HCT116 (cell line): ENCODE measurements at regions not wholly inside any gene's neighbourhood (a gene's known extent, or its start where the extent isn't known, plus 50 kb on each side); places are given as distances from the start of the nearest gene placed in this dataset.

Source experiments
- ATAC-seq: fragments of 200-7000 bp; cut with Tn5 transposase; 2 replicates; pipeline ENCODE4 v1.9.1; 2020; ENCODE audit warnings: mild to moderate bottlenecking, moderate library complexity
- BruUV-seq: library from RNA; stranded (reverse); fragments of 400-500 nt; replicated peaks from 2 replicates; lab custom pipeline; 2021; lab: Mats Ljungman, UMichigan
- CTCF ChIA-PET: fragments of 300-600 bp; sonication (Branson Sonifier 250); formaldehyde crosslinking; loops from one replicate; lab custom pipeline; 2021; ENCODE audit warnings: antibody characterized with exemption; lab: Charles Lee
- POLR2A ChIA-PET: fragments of 300-600, 350-600 bp; sonication (Branson Sonifier 250); formaldehyde crosslinking; loops from one replicate; lab custom pipeline; 2021; ENCODE audit warnings: antibody characterized with exemption; lab: Charles Lee
- RAD21 ChIA-PET, 2 experiments: fragments of 300-600 bp; sonication (Branson Sonifier 250); formaldehyde crosslinking; loops; one replicate each; lab custom pipeline; 2023; ENCODE audit warnings: low total read pairs in 2 of 2; ENCODE audit not compliant: uncharacterized antibody in 2 of 2, unreplicated experiment in 2 of 2, low non-redundant PET in 1 of 2; lab: Charles Lee
- DNase-seq: peaks from one replicate; pipeline ENCODE4 v3.0.0-alpha.2; 2010; ENCODE audit warnings: low read depth, low spot score
- H2AFZ ChIP-seq: fragments of 200-600 bp; shearing (Covaris generic), sonication (generic); 2 replicates; pipeline ENCODE4 v1.6.1; 2017; ENCODE audit warnings: low read depth, mixed run types, mixed read lengths, antibody characterized with exemption, low read length; ENCODE audit not compliant: poor library complexity, severe bottlenecking
- H3K27ac ChIP-seq: 2 replicates; pipeline ENCODE4 v1.5.1; 2012; ENCODE audit warnings: low read depth, low read length
- H3K27me3 ChIP-seq: fragments of 200-600 bp; sonication (generic); 2 replicates; pipeline ENCODE4 v1.6.1; 2016; ENCODE audit warnings: mixed run types, low read length, mixed read lengths; ENCODE audit not compliant: insufficient read depth
- H3K36me3 ChIP-seq, 2 experiments: fragments of 200-500 bp in 1 of 2; fragments of 200-600 bp in 1 of 2; sonication (Bioruptor generic) in 1 of 2; sonication (generic) in 1 of 2; 2 replicates each; pipeline versions ENCODE4 v1.5.1 to v1.6.1; 2014 to 2016; ENCODE audit warnings: low read length in 2 of 2, inconsistent platforms in 1 of 2, mixed read lengths in 1 of 2, mixed run types in 1 of 2; ENCODE audit not compliant: insufficient read depth in 2 of 2, control insufficient read depth in 1 of 2
- H3K4me1 ChIP-seq, 2 experiments: fragments of 200-600 bp in 1 of 2; sonication (generic) in 1 of 2; 2 replicates each; pipeline versions ENCODE4 v1.5.1 to v1.6.1; 2012 to 2017; ENCODE audit warnings: low read length in 2 of 2, inconsistent platforms in 1 of 2, mild to moderate bottlenecking in 1 of 2, mixed read lengths in 1 of 2, mixed run types in 1 of 2, moderate library complexity in 1 of 2; ENCODE audit not compliant: insufficient read depth in 2 of 2, control insufficient read depth in 1 of 2
- H3K4me2 ChIP-seq: fragments of 200-600 bp; sonication (generic); 2 replicates; pipeline ENCODE4 v1.6.1; 2017; ENCODE audit warnings: mixed run types, low read length, mixed read lengths
- H3K4me3 ChIP-seq, 2 experiments: fragments of 200-600 bp in 1 of 2; sonication (generic) in 1 of 2; replicated peaks in 1 of 2; 2 replicates each; pipeline ENCODE4 v1.5.1; 2011 to 2016; ENCODE audit warnings: low read length in 2 of 2, control low read depth in 1 of 2, low read depth in 1 of 2, mild to moderate bottlenecking in 1 of 2, mixed read lengths in 1 of 2, mixed run types in 1 of 2
- H3K79me2 ChIP-seq: fragments of 200-600 bp; sonication (generic); 2 replicates; pipeline ENCODE4 v1.6.1; 2017; ENCODE audit warnings: mild to moderate bottlenecking, mixed run types, low read length, moderate library complexity, mixed read lengths; ENCODE audit not compliant: insufficient read depth
- H3K9ac ChIP-seq: fragments of 200-600 bp; sonication (generic); 2 replicates; pipeline ENCODE4 v1.6.1; 2016; ENCODE audit warnings: low read length, mixed read lengths
- H3K9me2 ChIP-seq: fragments of 200-600 bp; sonication (generic), shearing (Covaris generic); 2 replicates; pipeline ENCODE4 v1.6.1; 2017; ENCODE audit warnings: mixed run types, mild to moderate bottlenecking, moderate library complexity; ENCODE audit not compliant: insufficient read depth
- H3K9me3 ChIP-seq, 2 experiments: fragments of 200-500 bp in 1 of 2; fragments of 200-600 bp in 1 of 2; sonication (Bioruptor generic) in 1 of 2; sonication (generic) in 1 of 2; 2 replicates each; pipeline ENCODE4 v1.6.1; 2014 to 2017; ENCODE audit warnings: low read length in 2 of 2, mixed read lengths in 2 of 2, inconsistent platforms in 1 of 2, low read depth in 1 of 2, mild to moderate bottlenecking in 1 of 2, mixed run types in 1 of 2, moderate library complexity in 1 of 2; ENCODE audit not compliant: control insufficient read depth in 1 of 2, insufficient read depth in 1 of 2
- H4K20me1 ChIP-seq: fragments of 200-600 bp; sonication (generic), shearing (Covaris generic); 2 replicates; pipeline ENCODE4 v1.6.1; 2017; ENCODE audit warnings: mixed run types, mild to moderate bottlenecking, moderate library complexity; ENCODE audit not compliant: insufficient read depth
- CEBPB ChIP-seq: IDR thresholded peaks from 2 replicates; pipeline ENCODE4 v1.6.1; 2012; ENCODE audit warnings: low read depth
- JUND ChIP-seq: IDR thresholded peaks from 2 replicates; pipeline ENCODE4 v1.6.1; 2012
- RAD21 ChIP-seq: IDR thresholded peaks from 2 replicates; pipeline ENCODE4 v1.6.1; 2012; ENCODE audit warnings: low read depth, mild to moderate bottlenecking
- SIN3A ChIP-seq: IDR thresholded peaks from 2 replicates; pipeline ENCODE4 v1.6.1; 2012; ENCODE audit warnings: low read depth
- SP1 ChIP-seq: IDR thresholded peaks from 2 replicates; pipeline ENCODE4 v1.6.1; 2012; ENCODE audit warnings: low read depth
- SRF ChIP-seq: IDR thresholded peaks from 2 replicates; pipeline ENCODE4 v1.6.1; 2012; ENCODE audit warnings: low read depth
- TCF7L2 ChIP-seq: IDR thresholded peaks from 2 replicates; pipeline ENCODE4 v1.7.0; 2011; ENCODE audit warnings: borderline replicate concordance, inconsistent platforms; ENCODE audit not compliant: insufficient read depth, insufficient read length; ENCODE audit errors: extremely low read depth
- YY1 ChIP-seq: IDR thresholded peaks from 2 replicates; pipeline ENCODE4 v1.6.1; 2011; ENCODE audit warnings: low read length, low read depth, moderate library complexity, mild to moderate bottlenecking; ENCODE audit not compliant: insufficient replicate concordance; ENCODE audit errors: extremely low read depth
- ZFX ChIP-seq: fragments of 450-650 bp; IDR thresholded peaks from 2 replicates; pipeline ENCODE4 v1.6.1; 2017
- intact Hi-C: fragments of 100-400 bp; cut with micrococcal nuclease; formaldehyde crosslinking; loops from 2 replicates; pipeline ENCODE4 v1.10.0; 2022

DNA sequence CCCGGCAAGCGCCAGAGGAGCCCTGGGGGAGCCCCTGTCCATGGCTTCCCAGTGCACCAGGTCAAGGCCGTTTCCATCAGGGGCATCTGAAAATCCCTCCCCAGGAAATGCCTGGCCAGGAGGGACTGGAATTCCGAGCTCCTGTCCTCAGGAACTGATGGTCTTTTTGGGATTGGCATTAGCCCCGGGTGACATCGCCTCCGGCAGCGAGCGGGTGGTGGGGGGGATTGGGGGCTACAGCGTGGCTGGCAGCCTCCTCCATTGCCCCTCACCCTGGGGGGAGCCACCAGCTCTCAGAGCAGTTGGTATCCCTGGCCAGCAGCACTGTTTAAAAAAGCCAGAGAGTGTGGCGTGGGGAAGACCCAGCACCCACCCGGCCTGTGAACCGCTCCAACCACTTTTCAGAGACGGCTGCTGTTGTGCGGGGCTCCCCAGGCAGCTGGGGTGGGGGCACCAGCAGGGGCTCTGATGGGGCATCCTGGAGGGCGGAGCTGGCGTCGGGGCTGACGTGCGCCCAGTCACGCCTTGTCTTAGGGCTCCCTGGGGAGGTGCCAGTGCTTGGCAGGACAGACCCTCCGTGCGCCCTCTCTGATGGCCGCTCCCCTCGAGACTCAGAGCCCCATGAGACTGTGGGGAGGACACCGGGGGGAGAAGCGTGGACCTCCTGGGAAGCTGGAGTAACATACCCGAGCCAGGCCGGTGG is 62.9 kb upstream of the TTC34 start:
- no peak overlapping the region for H3K9ac ChIP-seq
- TF ChIP-seq JUND (no peak), SIN3A (no peak), TCF7L2 (no peak), SRF (no peak), ZFX (no peak), RAD21 (no peak), YY1 (no peak), SP1 (no peak), CEBPB (no peak)
- TF ChIP-seq, all 23 proteins: peak for 0
- Histone ChIP-seq H3K79me2 (no peaks in the 10 kb centered on the region), H3K9me2 (no peaks in the 10 kb centered on the region), H3K4me2 (no peak overlapping the region), H3K4me3 (no peak overlapping the region), H3K27ac (no peak overlapping the region), H3K4me1 (no peaks in the 10 kb centered on the region), H4K20me1 (no peaks in the 10 kb centered on the region), H2AFZ (no peak overlapping the region), H3K36me3 (no peaks in the 10 kb centered on the region), H3K9me3 (no peaks in the 10 kb centered on the region), H3K27me3 (no peaks in the 10 kb centered on the region)
- DNase-seq: no peak
- no peak for ATAC-seq
- RAD21 ChIA-PET: no interaction called here
- intact Hi-C loops: no loop called here
- POLR2A ChIA-PET: no interaction called here
- no TSS peak for BruUV-seq
- CTCF ChIA-PET: no interaction called here

DNA sequence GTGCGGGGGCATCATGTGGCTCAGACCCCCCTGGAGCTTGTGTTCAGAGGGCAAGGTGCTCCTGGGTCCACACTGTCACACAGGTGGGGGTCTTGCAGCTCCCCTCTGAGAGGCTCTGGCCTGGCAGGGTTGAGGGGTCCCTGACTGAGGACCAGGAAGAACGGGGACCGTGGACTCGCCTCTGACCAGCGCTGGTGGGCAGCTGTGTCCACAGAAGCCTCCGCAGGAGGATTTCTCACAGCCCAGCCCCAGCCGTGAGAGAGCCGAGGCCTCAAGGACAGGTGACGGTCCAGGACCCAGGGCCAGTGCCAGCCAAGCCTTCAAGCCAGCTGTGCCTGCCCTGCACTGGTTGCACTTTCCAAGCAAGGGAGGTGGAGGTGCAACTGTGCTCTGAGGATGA is 63.5 kb upstream of the TTC34 start:
- ChIA-PET CTCF (no interaction called here), POLR2A (no interaction called here)
- DNase-seq: no peak
- intact Hi-C loops: no loop called here
- H4K20me1 ChIP-seq: no peaks in the 10 kb centered on the region
- H3K9me2 ChIP-seq: no peaks in the 10 kb centered on the region
- H3K79me2 ChIP-seq: no peaks in the 10 kb centered on the region
- H3K4me1 ChIP-seq: no peaks in the 10 kb centered on the region
- no peaks in the 10 kb centered on the region for H3K36me3 ChIP-seq
- BruUV-seq: no TSS peak
- TF ChIP-seq CEBPB (no peak), TCF7L2 (no peak), RAD21 (no peak)
- TF ChIP-seq, all 23 proteins: peak for 0
- no peaks in the 10 kb centered on the region for H3K27me3 ChIP-seq
- RAD21 ChIA-PET: no interaction called here
- H3K9ac ChIP-seq: no peak overlapping the region
- no peak overlapping the region for H3K4me3 ChIP-seq
- no peak overlapping the region for H3K27ac ChIP-seq
- no peak overlapping the region for H2AFZ ChIP-seq
- no peaks in the 10 kb centered on the region for H3K9me3 ChIP-seq
- no peak for ATAC-seq
- H3K4me2 ChIP-seq: no peak overlapping the region
